Islet precursor cell (in vitro differentiated cells): ENCODE measurements at regions not wholly inside any gene's neighbourhood (a gene's known extent, or its start where the extent isn't known, plus 50 kb on each side); places are given as distances from the start of the nearest gene placed in this dataset.

Source experiments
- DNase-seq: peaks from one replicate; pipeline ENCODE4 v3.0.0-alpha.2; 2018

GRCh38 chr10:24041834-24042233, 167.1 kb upstream of the KIAA1217 start:
- DNase-seq = no peak

GRCh38 chr10:24042884-24043283, 166.1 kb upstream of the KIAA1217 start:
- no peak for DNase-seq

- DNase-seq = no peak
Observed at GRCh38 chr10:24046060-24046459, 162.9 kb upstream of the KIAA1217 start.

- no peak for DNase-seq
Observed at GRCh38 chr10:24047176-24047575, 161.8 kb upstream of the KIAA1217 start.

DNA sequence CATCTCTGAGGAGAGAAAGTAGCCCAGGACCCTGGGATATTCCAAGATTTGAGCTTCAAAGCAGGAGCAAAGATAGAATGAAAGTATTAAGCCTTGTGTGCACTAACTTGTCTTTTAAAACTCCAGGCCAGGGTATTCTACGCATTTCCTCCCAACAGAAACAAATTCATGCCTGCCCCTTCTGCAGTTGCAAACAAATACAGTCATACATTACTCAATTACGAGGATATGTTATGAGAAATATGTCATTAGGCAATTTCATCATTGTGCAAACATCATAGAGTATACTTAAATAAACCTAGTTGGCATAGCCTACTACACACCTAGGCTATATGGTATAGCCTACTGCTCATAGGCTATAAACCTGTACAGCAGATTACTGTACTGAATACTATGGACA, 154.5 kb upstream of the KIAA1217 start:
- no peak for DNase-seq

DNA sequence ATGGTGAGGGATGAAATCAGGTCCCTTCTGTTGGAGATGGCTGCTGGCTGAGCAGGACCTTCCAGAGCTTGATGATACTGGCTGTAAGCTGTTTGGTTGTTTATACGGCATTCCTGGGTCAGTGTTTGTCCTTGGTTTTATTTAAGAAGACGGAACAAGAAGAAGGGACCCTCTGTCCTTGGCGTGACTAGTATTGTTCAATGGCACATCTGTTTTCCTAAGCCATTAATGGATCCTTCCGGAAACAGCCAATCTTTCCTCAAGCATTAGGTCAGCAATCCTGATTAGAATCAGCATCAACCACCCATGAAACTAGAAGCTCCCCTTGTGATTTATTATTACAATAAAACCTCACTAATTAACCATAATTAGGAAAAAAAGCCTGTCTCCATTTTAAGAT, 128.7 kb upstream of the KIAA1217 start:
- no peak for DNase-seq

DNA sequence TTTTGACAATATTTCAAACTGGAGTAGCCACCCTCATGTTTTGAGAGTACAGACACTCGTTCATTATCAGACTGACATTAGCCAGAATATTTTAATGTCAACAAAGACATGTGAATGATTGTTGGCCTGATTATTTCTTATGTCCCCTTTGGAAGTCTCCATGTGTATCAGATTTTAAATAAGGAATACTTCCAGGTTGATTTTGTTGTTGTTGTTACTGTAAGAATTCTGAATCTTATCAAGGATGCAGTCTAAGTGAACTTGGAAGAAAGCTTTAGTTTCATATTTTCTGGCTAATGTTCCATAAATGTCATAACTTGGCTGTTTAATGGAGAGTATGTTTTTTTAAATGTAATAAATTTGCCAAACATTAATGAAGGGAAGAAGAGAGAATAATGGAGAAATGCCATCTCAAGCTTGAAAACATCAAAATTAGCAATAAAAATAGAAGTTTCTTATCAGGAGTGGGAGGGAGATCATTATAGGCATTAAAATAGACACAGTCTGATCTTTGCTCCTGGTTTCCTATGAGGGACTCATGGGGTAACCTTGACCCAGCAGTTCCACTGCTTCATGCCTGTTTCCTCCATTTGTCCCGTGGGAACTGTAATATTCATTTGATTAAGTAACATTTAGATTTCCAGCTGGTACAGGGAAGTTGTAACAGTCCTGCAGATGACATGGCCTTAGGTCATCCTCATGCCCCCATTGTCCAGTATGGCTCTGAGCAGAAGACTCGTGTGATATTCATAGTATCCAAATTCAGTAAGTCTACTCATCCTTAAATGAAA, 122.4 kb upstream of the KIAA1217 start:
- no peak for DNase-seq

DNA sequence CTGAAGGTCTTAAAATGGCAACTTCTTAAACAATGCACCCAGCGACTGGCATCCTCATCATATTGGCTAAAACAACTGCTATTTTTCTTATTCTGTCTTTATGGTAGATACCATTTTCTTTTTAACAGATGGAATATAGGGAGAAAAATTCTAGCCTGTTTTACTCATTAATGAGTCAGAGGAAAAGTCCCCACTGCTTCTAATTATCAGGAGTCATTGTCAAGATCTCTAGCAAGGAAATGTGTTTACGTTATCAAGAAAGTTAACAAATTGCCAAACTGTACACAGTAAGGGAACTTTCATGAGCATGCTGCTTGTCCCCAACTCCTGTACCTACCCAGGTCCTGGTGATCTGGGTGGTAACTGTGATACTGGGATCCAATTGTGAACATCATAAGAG, 117.7 kb upstream of the KIAA1217 start:
- no peak for DNase-seq

GRCh38 chr10:24096281-24096680, 112.7 kb upstream of the KIAA1217 start:
- DNase-seq = no peak

- no peak for DNase-seq
Observed at GRCh38 chr10:24097751-24098207, 111.2 kb upstream of the KIAA1217 start.

GRCh38 chr10:24104895-24105294, 104.0 kb upstream of the KIAA1217 start:
- no peak for DNase-seq

DNA sequence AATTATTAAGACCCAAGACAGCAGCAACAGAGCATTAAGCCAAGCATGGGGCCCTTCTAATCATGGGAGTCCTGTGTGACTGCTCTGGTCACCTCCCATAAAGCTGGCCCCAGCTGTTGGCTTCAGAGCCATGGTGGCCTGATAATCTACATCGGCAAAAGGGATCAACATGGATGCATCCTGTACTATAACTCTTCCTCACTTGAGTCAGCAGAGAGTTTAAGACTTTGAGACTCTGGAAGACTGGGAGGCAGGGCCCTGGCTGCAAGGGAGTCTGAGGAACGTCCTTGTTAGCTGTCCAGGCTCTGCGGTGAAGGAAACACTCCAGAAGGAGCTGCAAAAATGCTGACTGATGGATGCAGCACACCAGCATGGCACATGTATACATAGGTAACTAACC, 95.0 kb upstream of the KIAA1217 start:
- DNase-seq = no peak

- DNase-seq = no peak
Observed at GRCh38 chr10:24114556-24114955, 94.4 kb upstream of the KIAA1217 start.

DNA sequence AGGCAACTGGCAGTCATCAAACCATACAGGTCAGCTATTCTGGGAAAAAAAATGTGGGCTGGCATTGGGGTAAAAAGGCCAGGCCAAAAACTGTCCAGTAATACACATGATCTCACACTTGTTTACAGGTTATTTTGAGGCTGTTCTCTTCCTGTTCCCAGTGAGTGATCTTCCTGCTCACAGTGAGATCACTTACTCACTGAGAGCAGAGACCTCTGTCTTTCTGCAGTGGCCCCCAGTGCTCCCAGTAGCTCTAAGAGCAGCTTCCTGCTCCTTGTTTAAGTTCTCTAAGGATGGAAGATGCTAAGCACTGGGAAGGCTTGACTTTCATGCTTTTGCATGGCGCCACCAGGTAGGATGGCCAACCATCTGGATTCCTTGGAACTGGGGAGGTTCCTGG, 93.5 kb upstream of the KIAA1217 start:
- DNase-seq = no peak

- DNase-seq = no peak
Observed at GRCh38 chr10:24118246-24118645, 90.7 kb upstream of the KIAA1217 start.

GRCh38 chr10:24119896-24120295, 89.0 kb upstream of the KIAA1217 start:
- no peak for DNase-seq

- no peak for DNase-seq
Observed at GRCh38 chr10:24120646-24121045, 88.3 kb upstream of the KIAA1217 start.

DNA sequence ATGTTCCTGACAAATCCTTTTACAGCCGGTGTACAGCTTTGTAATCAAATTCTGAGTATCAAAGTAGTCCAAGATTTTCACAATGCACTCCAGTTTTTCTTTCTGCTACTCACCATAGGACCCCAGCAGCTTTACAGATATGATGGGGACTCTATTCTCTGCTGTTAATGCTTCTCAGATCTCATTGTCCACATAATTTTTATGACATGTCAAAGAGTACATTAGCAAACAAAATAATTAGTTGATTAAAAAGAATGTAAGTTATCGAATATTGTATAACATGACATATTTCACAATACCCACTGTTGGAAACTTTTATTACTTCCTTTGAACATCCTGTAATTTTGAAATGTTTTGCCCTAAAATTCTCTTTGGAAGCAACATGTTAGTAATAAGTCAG, 81.4 kb upstream of the KIAA1217 start:
- DNase-seq = no peak

DNA sequence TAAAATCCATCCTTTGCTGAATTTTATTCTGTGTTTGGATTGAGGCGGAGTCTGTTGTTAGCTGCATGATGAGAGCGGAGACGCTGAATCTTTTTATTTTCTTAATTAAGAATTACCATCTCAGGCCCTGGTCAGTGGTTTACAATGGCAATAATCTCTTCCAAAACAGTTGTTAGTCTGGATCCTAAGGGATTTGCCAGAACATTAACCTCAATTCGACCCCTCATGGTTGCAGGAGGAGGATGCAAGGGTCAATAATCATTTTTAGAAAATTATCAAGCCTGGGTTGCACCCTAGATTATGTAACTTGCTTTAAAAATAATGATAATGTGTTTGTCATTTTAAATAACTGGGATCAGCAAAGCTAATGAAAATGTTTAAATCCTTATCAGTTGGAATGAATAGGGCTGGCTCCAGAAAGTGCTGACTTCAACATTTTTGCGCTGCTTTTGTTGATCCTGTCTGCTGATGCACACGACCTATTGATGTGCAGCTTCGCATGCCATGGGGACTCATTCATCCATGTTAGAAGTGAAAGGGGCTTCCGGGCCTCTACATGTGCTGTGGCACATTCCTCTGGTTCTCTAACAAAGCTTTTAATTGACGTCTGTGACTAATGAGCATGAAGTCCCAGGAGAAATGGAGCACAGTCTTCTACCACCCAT, 80.7 kb upstream of the KIAA1217 start:
- peak; percentile 66 for DNase-seq

DNA sequence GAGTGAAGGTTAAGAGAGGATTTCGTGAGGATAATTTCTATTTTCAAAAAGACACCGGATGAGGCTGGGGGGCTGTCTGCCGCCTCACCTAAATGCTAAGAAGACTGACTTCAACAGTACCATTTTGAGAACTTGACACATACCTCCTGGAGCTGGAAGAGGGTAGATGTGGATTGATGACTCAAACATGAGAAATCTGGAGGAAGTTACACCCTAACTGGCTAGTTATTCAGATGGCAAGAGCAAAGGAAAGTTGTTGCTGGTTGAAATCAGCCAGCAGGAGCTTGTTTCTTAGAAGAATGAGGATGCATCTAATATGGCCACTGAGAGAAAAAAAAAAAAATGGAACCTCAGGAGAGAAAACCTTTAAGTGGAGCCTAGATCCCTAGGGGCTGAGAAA, 76.2 kb upstream of the KIAA1217 start:
- DNase-seq = no peak

GRCh38 chr10:24133835-24134234, 75.1 kb upstream of the KIAA1217 start:
- DNase-seq = no peak

DNA sequence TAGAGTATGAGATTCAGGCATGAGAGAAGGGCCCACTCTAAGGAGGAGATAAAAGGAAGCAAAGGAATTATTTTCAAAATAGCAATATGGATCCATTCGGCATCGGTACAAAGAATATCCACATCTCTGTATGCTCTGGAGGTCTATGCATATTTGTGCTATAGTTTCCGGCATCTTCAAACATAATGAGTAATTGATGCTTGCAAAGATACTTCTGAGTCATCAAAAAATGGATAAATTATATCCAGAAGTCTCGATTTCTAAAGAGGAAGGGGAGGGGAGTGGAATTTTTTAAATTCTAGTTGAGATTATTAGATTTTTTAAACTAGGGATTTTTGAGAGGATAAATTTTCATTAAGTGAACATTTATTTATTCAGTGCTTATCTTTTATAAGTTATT, 72.9 kb upstream of the KIAA1217 start:
- no peak for DNase-seq

DNA sequence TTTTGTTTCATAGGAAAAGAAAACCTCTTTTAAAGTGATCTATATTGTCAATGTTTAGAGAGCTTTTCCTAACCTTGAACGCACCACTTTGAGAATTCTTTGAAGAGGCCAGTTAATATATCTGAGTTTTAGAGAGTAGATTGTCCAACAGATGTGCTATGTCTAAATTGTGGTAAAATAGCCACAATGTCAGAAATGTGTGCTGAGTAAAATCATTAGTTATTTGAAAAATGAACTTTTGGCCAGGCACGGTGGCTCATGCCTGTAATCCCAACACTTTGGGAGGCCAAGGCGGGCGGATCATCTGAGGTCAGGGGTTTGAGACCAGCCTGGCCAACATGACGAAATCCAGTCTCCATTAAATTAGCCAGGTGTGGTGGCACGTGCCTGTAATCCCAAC, 61.6 kb upstream of the KIAA1217 start:
- no peak for DNase-seq

- DNase-seq = no peak
Observed at GRCh38 chr10:24149640-24150039, 59.3 kb upstream of the KIAA1217 start.

- no peak for DNase-seq
Observed at GRCh38 chr10:24150853-24151252, 58.1 kb upstream of the KIAA1217 start.
